ENCODE measurements at regions not wholly inside any gene's neighbourhood (a gene's known extent, or its start where the extent isn't known, plus 50 kb on each side); places are given as distances from the start of the nearest gene placed in this dataset.

DNA sequence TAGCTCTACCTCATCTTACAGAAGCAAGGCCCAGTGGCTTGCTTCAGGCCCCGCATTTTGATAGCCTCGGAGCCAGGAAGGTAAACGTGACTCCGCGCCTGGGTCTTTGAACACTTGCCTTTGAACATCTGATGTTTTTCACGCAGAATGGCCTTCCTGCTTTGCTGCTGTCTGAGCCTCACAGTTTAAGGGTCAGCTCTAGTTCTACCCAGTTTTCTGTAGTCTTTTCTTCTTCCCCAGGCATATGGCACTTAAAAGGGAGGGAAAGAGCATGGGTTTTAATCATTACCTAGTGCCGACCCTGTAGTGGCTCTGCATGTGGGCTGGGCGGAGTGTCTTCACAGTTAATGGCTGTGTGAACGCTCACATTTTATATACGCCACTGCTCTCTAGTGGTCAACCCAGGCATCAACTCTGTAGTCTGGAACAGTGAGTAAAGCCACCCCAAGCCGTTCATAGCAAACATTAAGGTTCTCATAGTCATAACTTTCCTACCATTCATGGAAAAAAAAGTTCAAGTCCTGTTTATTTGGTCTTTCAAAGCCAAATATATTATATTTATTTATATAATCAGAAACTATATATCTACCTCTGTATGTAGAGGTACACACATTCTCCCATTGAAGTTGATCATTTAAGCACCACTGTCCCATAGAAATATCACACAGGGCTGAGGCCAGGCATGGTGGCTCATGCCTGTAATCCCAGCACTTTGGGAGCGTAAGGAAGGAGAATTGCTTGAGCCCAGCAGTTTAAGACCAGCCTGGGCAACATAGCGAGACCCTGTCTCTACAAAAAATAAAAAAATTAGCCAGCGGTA, 78.1 kb downstream of the IER5 start:
- Mint-ChIP-seq H3K27ac (peak overlapping the region; percentile 59), H3K4me1 (ENCODE audit: unreplicated experiment) (peaks cover 4% of the 10 kb centered on the region), H3K4me3 (no peak overlapping the region), H3K9me3 (peaks cover 13% of the 10 kb centered on the region), H3K36me3 (no peaks in the 10 kb centered on the region), H3K27me3 (peaks cover 3% of the 10 kb centered on the region)
- peak; percentile 77 for DNase-seq (ENCODE audit: extremely low spot score, unreplicated experiment)
- TF ChIP-seq, protein P1, sequence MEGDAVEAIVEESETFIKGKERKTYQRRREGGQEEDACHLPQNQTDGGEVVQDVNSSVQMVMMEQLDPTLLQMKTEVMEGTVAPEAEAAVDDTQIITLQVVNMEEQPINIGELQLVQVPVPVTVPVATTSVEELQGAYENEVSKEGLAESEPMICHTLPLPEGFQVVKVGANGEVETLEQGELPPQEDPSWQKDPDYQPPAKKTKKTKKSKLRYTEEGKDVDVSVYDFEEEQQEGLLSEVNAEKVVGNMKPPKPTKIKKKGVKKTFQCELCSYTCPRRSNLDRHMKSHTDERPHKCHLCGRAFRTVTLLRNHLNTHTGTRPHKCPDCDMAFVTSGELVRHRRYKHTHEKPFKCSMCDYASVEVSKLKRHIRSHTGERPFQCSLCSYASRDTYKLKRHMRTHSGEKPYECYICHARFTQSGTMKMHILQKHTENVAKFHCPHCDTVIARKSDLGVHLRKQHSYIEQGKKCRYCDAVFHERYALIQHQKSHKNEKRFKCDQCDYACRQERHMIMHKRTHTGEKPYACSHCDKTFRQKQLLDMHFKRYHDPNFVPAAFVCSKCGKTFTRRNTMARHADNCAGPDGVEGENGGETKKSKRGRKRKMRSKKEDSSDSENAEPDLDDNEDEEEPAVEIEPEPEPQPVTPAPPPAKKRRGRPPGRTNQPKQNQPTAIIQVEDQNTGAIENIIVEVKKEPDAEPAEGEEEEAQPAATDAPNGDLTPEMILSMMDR (conservative IDR thresholded peaks at IDR 0.05), result peak; percentile 91

DNA sequence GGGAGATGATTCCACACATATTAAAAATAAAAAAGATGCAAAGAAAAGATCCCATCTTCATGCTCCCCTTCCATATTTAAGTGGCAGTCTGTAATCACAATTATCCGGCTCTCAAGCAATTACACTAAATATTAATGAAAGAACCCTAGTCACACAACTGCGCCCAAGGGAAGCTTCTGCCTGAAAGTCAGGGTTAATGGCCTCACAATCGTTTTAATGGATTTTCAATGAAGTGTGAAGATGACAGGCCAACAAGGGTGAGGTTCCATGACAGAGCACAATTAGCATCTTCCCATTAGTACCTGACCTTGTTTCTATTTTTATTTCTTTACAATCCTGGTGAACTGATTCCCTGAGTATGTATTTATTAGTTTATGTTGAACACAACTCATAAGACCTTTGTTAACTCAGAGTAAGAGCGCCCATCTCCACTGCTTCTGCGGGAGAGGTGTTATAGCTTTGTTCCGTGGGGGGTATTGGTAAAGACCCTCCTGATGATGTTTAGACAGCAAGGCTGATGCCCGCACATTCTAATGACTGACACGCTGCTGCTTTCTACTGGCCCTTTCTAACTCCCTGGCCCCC, 80.9 kb downstream of the IER5 start:
- Mint-ChIP-seq H3K9me3 (peaks cover 10% of the 10 kb centered on the region), H3K4me3 (no peak overlapping the region), H3K4me1 (ENCODE audit: unreplicated experiment) (peaks cover 4% of the 10 kb centered on the region), H3K27me3 (peaks cover 3% of the 10 kb centered on the region), H3K27ac (no peak overlapping the region), H3K36me3 (no peaks in the 10 kb centered on the region)
- TF ChIP-seq, protein P1 (conservative IDR thresholded peaks at IDR 0.05), result no peak
- DNase-seq (ENCODE audit: extremely low spot score, unreplicated experiment), result no peak

DNA sequence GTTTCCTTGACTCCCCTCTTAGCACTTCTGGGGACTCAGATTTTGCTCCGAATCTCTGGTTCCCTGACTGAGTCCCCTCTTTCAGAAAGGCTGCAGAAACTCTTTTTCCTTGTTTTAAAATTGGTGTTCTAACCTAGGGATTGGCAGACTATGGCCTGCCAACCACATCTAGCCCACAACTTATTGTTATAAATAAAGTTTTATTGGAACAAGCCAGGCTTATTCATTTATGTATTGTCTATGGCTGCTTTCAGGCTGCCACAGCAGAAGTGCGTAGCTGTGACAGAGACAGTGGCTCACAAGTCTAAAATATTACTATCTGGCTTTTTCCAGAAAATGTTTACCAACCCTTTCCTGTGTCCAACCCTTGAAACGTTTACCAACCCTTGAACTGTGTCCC, 81.7 kb downstream of the IER5 start:
- peaks cover 3% of the 10 kb centered on the region for H3K27me3 Mint-ChIP-seq
- DNase-seq (ENCODE audit: extremely low spot score, unreplicated experiment), result no peak
- TF ChIP-seq, protein P1 (conservative IDR thresholded peaks at IDR 0.05), result no peak
- H3K9me3 Mint-ChIP-seq, result peaks cover 10% of the 10 kb centered on the region
- H3K36me3 Mint-ChIP-seq, result no peaks in the 10 kb centered on the region
- H3K4me3 Mint-ChIP-seq, result no peak overlapping the region
- no peak overlapping the region for H3K27ac Mint-ChIP-seq
- H3K4me1 Mint-ChIP-seq (ENCODE audit: unreplicated experiment), result peaks cover 4% of the 10 kb centered on the region

- H3K4me3 Mint-ChIP-seq, result no peak overlapping the region
- no peaks in the 10 kb centered on the region for H3K4me1 Mint-ChIP-seq (ENCODE audit: unreplicated experiment)
- TF ChIP-seq, protein P1 (conservative IDR thresholded peaks at IDR 0.05), result no peak
- DNase-seq (ENCODE audit: extremely low spot score, unreplicated experiment), result no peak
- no peaks in the 10 kb centered on the region for H3K27me3 Mint-ChIP-seq
- H3K36me3 Mint-ChIP-seq, result no peaks in the 10 kb centered on the region
- peaks cover 10% of the 10 kb centered on the region for H3K9me3 Mint-ChIP-seq
- no peak overlapping the region for H3K27ac Mint-ChIP-seq
These were observed 83.6 kb downstream of the IER5 start for GRCh38 chr1:181172082-181172481.

DNA sequence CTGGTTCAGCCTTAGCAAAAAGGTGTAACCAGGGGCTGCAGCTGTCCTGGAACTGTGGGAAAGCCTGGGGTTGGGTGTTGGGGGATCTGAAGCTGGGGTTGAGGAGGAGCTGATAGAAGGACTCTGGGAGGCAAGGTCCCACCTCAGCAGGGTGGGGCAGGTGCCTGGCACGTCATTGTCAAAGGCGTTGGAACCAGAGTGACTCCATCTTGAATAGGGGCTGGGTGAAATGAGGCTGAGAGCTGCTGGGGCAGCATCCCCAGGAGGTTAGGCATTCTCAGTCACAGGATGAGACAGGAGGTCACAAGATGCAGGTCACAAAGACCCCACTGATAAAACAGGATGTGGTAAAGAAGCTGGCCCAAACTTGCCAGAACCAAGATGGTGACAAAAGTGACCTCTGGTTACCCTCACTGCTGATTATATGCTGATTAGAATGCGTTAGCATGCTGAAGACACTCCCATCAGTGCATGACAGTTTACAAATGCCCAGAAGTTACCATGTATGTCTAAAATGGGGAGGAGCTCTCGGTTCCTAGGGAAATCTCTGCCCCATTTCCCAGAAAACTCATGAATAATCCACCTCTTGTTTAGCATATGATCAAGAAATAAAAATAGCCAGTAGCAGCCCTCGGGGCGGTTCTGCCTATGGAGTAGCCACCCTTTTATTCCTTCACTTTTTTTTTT, 85.4 kb downstream of the IER5 start:
- no peak for DNase-seq (ENCODE audit: extremely low spot score, unreplicated experiment)
- no peak overlapping the region for H3K27ac Mint-ChIP-seq

More for the DNA sequence above, 85.4 kb downstream of the IER5 start:
- Mint-ChIP-seq H3K4me3 (no peak overlapping the region), H3K9me3 (peaks cover 10% of the 10 kb centered on the region), H3K36me3 (no peaks in the 10 kb centered on the region), H3K27me3 (no peaks in the 10 kb centered on the region), H3K4me1 (ENCODE audit: unreplicated experiment) (peaks cover 12% of the 10 kb centered on the region)
- TF ChIP-seq, protein P1 (conservative IDR thresholded peaks at IDR 0.05), result no peak

Measured in type B pancreatic cell (in vitro differentiated cells).